ENCODE measurements at regions not wholly inside any gene's neighbourhood (a gene's known extent, or its start where the extent isn't known, plus 50 kb on each side); places are given as distances from the start of the nearest gene placed in this dataset.

DNA sequence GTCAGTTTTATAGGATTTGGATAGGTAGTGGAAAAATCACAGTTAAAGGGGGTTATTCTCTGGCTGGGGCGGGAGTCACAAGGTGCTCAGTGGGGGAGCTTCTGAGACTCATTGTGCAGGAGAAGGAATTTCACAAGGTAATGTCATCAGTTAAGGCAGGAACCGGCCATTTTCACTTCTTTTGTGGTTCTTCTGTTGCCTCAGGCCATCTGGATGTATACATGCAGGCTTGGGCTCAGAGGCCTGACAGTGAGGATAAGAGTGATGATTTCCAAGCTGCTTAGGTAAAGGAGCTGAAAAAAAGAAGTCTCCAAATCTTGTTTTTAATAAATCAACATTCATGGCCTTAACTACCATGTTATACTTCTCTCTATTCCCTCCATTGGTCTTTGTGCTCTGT is 622.9 kb upstream of the ID4 start:
- Histone ChIP-seq H3K9me3 (replicated peaks; ENCODE audit: control insufficient read depth, insufficient read depth, low read length) (no peaks in the 10 kb centered on the region), H4K20me1 (replicated peaks; ENCODE audit: control insufficient read depth, extremely low read depth, insufficient read depth, low read length) (no peaks in the 10 kb centered on the region), H2AFZ (ENCODE audit: low read depth, low read length) (no peak overlapping the region), H3K4me3 (replicated peaks in 1 of 3; ENCODE audit: insufficient read depth in 1 of 3, low read depth in 1 of 3, low read length in 3 of 3) (no peak overlapping the region), H3K27me3 (ENCODE audit: control insufficient read depth in 2 of 2, insufficient read depth in 2 of 2, low read length in 2 of 2) (no peaks in the 10 kb centered on the region), H3K9ac (replicated peaks; ENCODE audit: extremely low read depth, insufficient read depth, low read length) (no peak overlapping the region), H3K4me1 (ENCODE audit: control insufficient read depth, extremely low read depth, insufficient read depth, low read length) (no peaks in the 10 kb centered on the region), H3K36me3 (ENCODE audit: control insufficient read depth in 2 of 2, extremely low read depth in 1 of 2, insufficient read depth in 2 of 2, low read length in 2 of 2) (no peaks in the 10 kb centered on the region), H3K79me2 (ENCODE audit: control insufficient read depth, insufficient read depth, low read length) (no peaks in the 10 kb centered on the region), H3K27ac (ENCODE audit: insufficient read depth, low read depth, low read length) (no peak overlapping the region), H3K4me2 (ENCODE audit: insufficient read depth, low read length) (no peak overlapping the region), H3K9me1 (replicated peaks; ENCODE audit: control insufficient read depth, extremely low read depth, insufficient read depth, low read length) (no peaks in the 10 kb centered on the region)
- TF ChIP-seq EZH2 (IDR thresholded peaks at IDR 0.05; ENCODE audit: borderline replicate concordance, low read depth, low read length, severe bottlenecking) (no peak), GATA2 (IDR thresholded peaks at IDR 0.05; ENCODE audit: insufficient read depth, insufficient read length, low read depth, low read length) (no peak)
- TF ChIP-seq, protein P1, sequence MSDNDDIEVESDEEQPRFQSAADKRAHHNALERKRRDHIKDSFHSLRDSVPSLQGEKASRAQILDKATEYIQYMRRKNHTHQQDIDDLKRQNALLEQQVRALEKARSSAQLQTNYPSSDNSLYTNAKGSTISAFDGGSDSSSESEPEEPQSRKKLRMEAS (IDR thresholded peaks at IDR 0.05; ENCODE audit: insufficient read depth, insufficient read length), result no peak
- POLR2A ChIA-PET, result no interaction called here
- CTCF ChIA-PET, result no interaction called here
- DNase-seq (ENCODE audit: low read depth, low spot score) (no peak), FAIRE-seq (no peak)
- intact Hi-C loops (cut with micrococcal nuclease) (no loop called here), dilution Hi-C loops (cut with MboI; ENCODE audit: extremely low pct_ligation_motif_present, low sequenced_read_pairs) (no loop called here)
- no TSS peak for BruUV-seq (replicated peaks)

DNA sequence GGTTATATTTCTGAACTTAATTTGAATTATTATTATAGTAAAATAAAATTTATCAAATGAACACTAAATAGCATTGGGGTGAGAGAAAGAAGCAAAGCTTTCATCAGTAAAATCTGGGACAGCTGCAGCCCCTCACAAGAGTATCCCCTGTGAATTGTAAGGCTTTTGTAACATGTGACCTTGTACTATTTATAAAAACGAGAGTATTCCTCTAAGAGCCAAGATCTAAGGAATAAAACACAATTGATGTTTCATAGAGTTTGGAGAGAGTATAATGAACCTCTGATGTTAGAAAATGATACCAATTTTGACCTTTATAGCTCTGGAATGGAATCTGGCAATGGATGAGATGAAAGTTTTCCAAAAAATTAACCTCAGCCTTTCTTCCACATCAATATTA is 617.2 kb upstream of the ID4 start:
- DNase-seq (ENCODE audit: low read depth, low spot score) (no peak), FAIRE-seq (no peak)
- BruUV-seq (replicated peaks), result no TSS peak
- TF ChIP-seq EZH2 (IDR thresholded peaks at IDR 0.05; ENCODE audit: borderline replicate concordance, low read depth, low read length, severe bottlenecking), result no peak
- TF ChIP-seq POLR2A (IDR thresholded peaks at IDR 0.05; ENCODE audit: low read depth, low read length), result no peak
- no peak for TF ChIP-seq GATA2 (IDR thresholded peaks at IDR 0.05; ENCODE audit: insufficient read depth, insufficient read length, low read depth, low read length)
- TF ChIP-seq POLR2AphosphoS5 (IDR thresholded peaks at IDR 0.05; ENCODE audit: insufficient read depth, low read depth, low read length), result no peak
- TF ChIP-seq, protein P1 (IDR thresholded peaks at IDR 0.05; ENCODE audit: insufficient read depth, insufficient read length), result no peak
- TF ChIP-seq MYC (IDR thresholded peaks at IDR 0.05; ENCODE audit: low read depth, low read length), result no peak
- TF ChIP-seq JUN (IDR thresholded peaks at IDR 0.05; ENCODE audit: borderline replicate concordance, insufficient read depth, insufficient read length, low read depth), result no peak
- TF ChIP-seq, protein P2, sequence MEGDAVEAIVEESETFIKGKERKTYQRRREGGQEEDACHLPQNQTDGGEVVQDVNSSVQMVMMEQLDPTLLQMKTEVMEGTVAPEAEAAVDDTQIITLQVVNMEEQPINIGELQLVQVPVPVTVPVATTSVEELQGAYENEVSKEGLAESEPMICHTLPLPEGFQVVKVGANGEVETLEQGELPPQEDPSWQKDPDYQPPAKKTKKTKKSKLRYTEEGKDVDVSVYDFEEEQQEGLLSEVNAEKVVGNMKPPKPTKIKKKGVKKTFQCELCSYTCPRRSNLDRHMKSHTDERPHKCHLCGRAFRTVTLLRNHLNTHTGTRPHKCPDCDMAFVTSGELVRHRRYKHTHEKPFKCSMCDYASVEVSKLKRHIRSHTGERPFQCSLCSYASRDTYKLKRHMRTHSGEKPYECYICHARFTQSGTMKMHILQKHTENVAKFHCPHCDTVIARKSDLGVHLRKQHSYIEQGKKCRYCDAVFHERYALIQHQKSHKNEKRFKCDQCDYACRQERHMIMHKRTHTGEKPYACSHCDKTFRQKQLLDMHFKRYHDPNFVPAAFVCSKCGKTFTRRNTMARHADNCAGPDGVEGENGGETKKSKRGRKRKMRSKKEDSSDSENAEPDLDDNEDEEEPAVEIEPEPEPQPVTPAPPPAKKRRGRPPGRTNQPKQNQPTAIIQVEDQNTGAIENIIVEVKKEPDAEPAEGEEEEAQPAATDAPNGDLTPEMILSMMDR (IDR thresholded peaks at IDR 0.05; ENCODE audit: extremely low read depth in 1 of 2, insufficient read depth in 1 of 2, low read depth in 1 of 2, low read length in 2 of 2), result no peak
- no peak for TF ChIP-seq FOS (IDR thresholded peaks at IDR 0.05; ENCODE audit: borderline replicate concordance, insufficient read depth, low read length)
- ChIA-PET CTCF (no interaction called here), POLR2A (no interaction called here)
- no peak overlapping the region for H3K9ac ChIP-seq (replicated peaks; ENCODE audit: extremely low read depth, insufficient read depth, low read length)
- no peak overlapping the region for H2AFZ ChIP-seq (ENCODE audit: low read depth, low read length)
- H3K4me1 ChIP-seq (ENCODE audit: control insufficient read depth, extremely low read depth, insufficient read depth, low read length), result no peaks in the 10 kb centered on the region
- no peak overlapping the region for H3K4me2 ChIP-seq (ENCODE audit: insufficient read depth, low read length)
- H3K27me3 ChIP-seq (ENCODE audit: control insufficient read depth in 2 of 2, insufficient read depth in 2 of 2, low read length in 2 of 2), result no peaks in the 10 kb centered on the region
- dilution Hi-C loops (cut with MboI; ENCODE audit: extremely low pct_ligation_motif_present, low sequenced_read_pairs), result no loop called here
- H3K79me2 ChIP-seq (ENCODE audit: control insufficient read depth, insufficient read depth, low read length), result no peaks in the 10 kb centered on the region
- no peaks in the 10 kb centered on the region for H3K36me3 ChIP-seq (ENCODE audit: control insufficient read depth in 2 of 2, extremely low read depth in 1 of 2, insufficient read depth in 2 of 2, low read length in 2 of 2)
- H3K9me1 ChIP-seq (replicated peaks; ENCODE audit: control insufficient read depth, extremely low read depth, insufficient read depth, low read length), result no peaks in the 10 kb centered on the region
- intact Hi-C loops (cut with micrococcal nuclease), result no loop called here
- no peaks in the 10 kb centered on the region for H3K9me3 ChIP-seq (replicated peaks; ENCODE audit: control insufficient read depth, insufficient read depth, low read length)
- no peak overlapping the region for H3K27ac ChIP-seq (ENCODE audit: insufficient read depth, low read depth, low read length)
- H4K20me1 ChIP-seq (replicated peaks; ENCODE audit: control insufficient read depth, extremely low read depth, insufficient read depth, low read length), result no peaks in the 10 kb centered on the region
- no peak overlapping the region for H3K4me3 ChIP-seq (replicated peaks in 1 of 3; ENCODE audit: insufficient read depth in 1 of 3, low read depth in 1 of 3, low read length in 3 of 3)

Measured in endothelial cell of umbilical vein (primary cell).